ENCODE measurements at regions not wholly inside any gene's neighbourhood (a gene's known extent, or its start where the extent isn't known, plus 50 kb on each side); places are given as distances from the start of the nearest gene placed in this dataset.

- no peaks in the 10 kb centered on the region for H3K36me3 ChIP-seq (ENCODE audit: control insufficient read depth, insufficient read depth, low read length)
- DNase-seq, result no peak
- H3K27me3 ChIP-seq (ENCODE audit: control insufficient read depth, insufficient read depth, low read length, poor library complexity, severe bottlenecking), result no peaks in the 10 kb centered on the region
- no peaks in the 10 kb centered on the region for H3K9me3 Mint-ChIP-seq
- peaks cover 6% of the 10 kb centered on the region for H3K9me3 ChIP-seq (ENCODE audit: control insufficient read depth, low read length)
- H3K4me1 Mint-ChIP-seq, result peaks cover 3% of the 10 kb centered on the region
- TF ChIP-seq CTCF (conservative IDR thresholded peaks at IDR 0.05), result no peak
- H3K27me3 Mint-ChIP-seq (ENCODE audit: insufficient read depth), result no peaks in the 10 kb centered on the region
- WGBS, 2 experiments (ENCODE audit: insufficient coverage in 1 of 2, insufficient read length in 1 of 2), result 85 to 100% methylated on average over 1 of the region's 2 CpGs
- H3K4me3 ChIP-seq (ENCODE audit: low read length), result no peak overlapping the region
- no peak overlapping the region for H3K9ac ChIP-seq (ENCODE audit: extremely low read depth, low read length, poor library complexity, severe bottlenecking)
- H3K4me1 ChIP-seq (ENCODE audit: control insufficient read depth, insufficient read depth, low read length), result peaks cover 5% of the 10 kb centered on the region
- no peaks in the 10 kb centered on the region for H3K36me3 Mint-ChIP-seq (ENCODE audit: low read depth)
- H3K27ac ChIP-seq (ENCODE audit: low read depth, low read length), result no peak overlapping the region
- no peak overlapping the region for H3K4me3 Mint-ChIP-seq
- H3K27ac Mint-ChIP-seq, result no peak overlapping the region
Observed at GRCh38 chr21:27260728-27261127, 293.8 kb upstream of the ADAMTS5 start.

GRCh38 chr21:27258742-27259448 is 292.0 kb upstream of the ADAMTS5 start:
- H3K36me3 Mint-ChIP-seq (ENCODE audit: low read depth), result no peaks in the 10 kb centered on the region
- no peak overlapping the region for H3K27ac Mint-ChIP-seq
- H3K4me3 ChIP-seq (ENCODE audit: low read length), result no peak overlapping the region
- H3K27me3 ChIP-seq (ENCODE audit: control insufficient read depth, insufficient read depth, low read length, poor library complexity, severe bottlenecking), result no peaks in the 10 kb centered on the region
- H3K9me3 Mint-ChIP-seq, result no peaks in the 10 kb centered on the region
- 83 to 94% methylated on average over 6 to 10 of the region's 10 CpGs for WGBS, 2 experiments (ENCODE audit: insufficient coverage in 1 of 2, insufficient read length in 1 of 2)
- H3K36me3 ChIP-seq (ENCODE audit: control insufficient read depth, insufficient read depth, low read length), result no peaks in the 10 kb centered on the region
- no peak for DNase-seq
- H3K4me3 Mint-ChIP-seq, result no peak overlapping the region
- no peak overlapping the region for H3K9ac ChIP-seq (ENCODE audit: extremely low read depth, low read length, poor library complexity, severe bottlenecking)
- H3K9me3 ChIP-seq (ENCODE audit: control insufficient read depth, low read length), result peaks cover 6% of the 10 kb centered on the region
- no peak for TF ChIP-seq CTCF (conservative IDR thresholded peaks at IDR 0.05)
- H3K4me1 Mint-ChIP-seq, result peaks cover 3% of the 10 kb centered on the region
- H3K27ac ChIP-seq (ENCODE audit: low read depth, low read length), result no peak overlapping the region
- no peaks in the 10 kb centered on the region for H3K27me3 Mint-ChIP-seq (ENCODE audit: insufficient read depth)
- peaks cover 2% of the 10 kb centered on the region for H3K4me1 ChIP-seq (ENCODE audit: control insufficient read depth, insufficient read depth, low read length)

GRCh38 chr21:27257908-27258556 is 291.1 kb upstream of the ADAMTS5 start:
- Mint-ChIP-seq H3K27me3 (ENCODE audit: insufficient read depth) (no peaks in the 10 kb centered on the region), H3K9me3 (no peaks in the 10 kb centered on the region), H3K4me3 (no peak overlapping the region), H3K36me3 (ENCODE audit: low read depth) (no peaks in the 10 kb centered on the region), H3K27ac (no peak overlapping the region), H3K4me1 (peaks cover 3% of the 10 kb centered on the region)
- H3K9ac ChIP-seq (ENCODE audit: extremely low read depth, low read length, poor library complexity, severe bottlenecking), result no peak overlapping the region
- 80 to 86% methylated on average over 2 to 3 of the region's 3 CpGs for WGBS, 2 experiments (ENCODE audit: insufficient coverage in 1 of 2, insufficient read length in 1 of 2)
- H3K27ac ChIP-seq (ENCODE audit: low read depth, low read length), result no peak overlapping the region
- peaks cover 6% of the 10 kb centered on the region for H3K9me3 ChIP-seq (ENCODE audit: control insufficient read depth, low read length)
- no peak for TF ChIP-seq CTCF (conservative IDR thresholded peaks at IDR 0.05)
- DNase-seq, result no peak
- no peaks in the 10 kb centered on the region for H3K27me3 ChIP-seq (ENCODE audit: control insufficient read depth, insufficient read depth, low read length, poor library complexity, severe bottlenecking)
- H3K4me1 ChIP-seq (ENCODE audit: control insufficient read depth, insufficient read depth, low read length), result peaks cover 2% of the 10 kb centered on the region
- no peak overlapping the region for H3K4me3 ChIP-seq (ENCODE audit: low read length)
- H3K36me3 ChIP-seq (ENCODE audit: control insufficient read depth, insufficient read depth, low read length), result no peaks in the 10 kb centered on the region

Measured in endodermal cell (in vitro differentiated cells).